Esophagus squamous epithelium (tissue), 4 donors: ENCODE measurements at regions not wholly inside any gene's neighbourhood (a gene's known extent, or its start where the extent isn't known, plus 50 kb on each side); places are given as distances from the start of the nearest gene placed in this dataset.

ENCODE experiments used
- POLR2A ChIP-seq, 4 donors: fragments of 450-650 bp; IDR thresholded peaks; one replicate each; pipeline ENCODE4 v1.6.1; 2017; ENCODE audit warnings: antibody characterized with exemption in 4 of 4, mild to moderate bottlenecking in 4 of 4, moderate library complexity in 3 of 4
- TF ChIP-seq, protein P1 (sequence below), 6 experiments: fragments of 450-650 bp in 4 of 6; fragments of 200-600 bp in 2 of 6; sonication (generic) in 2 of 6; IDR thresholded peaks; one replicate each; pipeline ENCODE4 v1.5.1; 2016 to 2019; ENCODE audit warnings: antibody characterized with exemption in 6 of 6, mild to moderate bottlenecking in 4 of 6, moderate library complexity in 4 of 6

DNA sequence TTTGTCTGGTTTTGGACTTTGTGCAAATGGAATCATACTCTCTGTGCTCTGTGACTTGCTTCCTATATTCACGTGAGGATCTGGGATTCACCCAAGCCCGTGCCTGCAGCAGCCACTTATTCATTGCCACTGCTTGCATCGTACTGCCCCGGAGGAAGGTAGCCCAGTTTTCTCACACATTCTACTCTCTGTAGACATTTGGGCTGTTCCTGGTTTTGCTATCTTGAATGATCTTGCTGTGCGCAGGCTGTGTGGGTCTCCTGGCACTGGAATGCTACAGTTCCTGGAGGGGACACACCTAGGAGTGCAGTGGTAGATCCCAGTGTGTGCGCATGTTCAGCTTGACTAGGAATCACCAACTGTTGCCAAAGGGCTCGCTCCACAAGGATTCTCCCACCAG is 99.2 kb upstream of the BOD1 start:
- TF ChIP-seq, protein P1, sequence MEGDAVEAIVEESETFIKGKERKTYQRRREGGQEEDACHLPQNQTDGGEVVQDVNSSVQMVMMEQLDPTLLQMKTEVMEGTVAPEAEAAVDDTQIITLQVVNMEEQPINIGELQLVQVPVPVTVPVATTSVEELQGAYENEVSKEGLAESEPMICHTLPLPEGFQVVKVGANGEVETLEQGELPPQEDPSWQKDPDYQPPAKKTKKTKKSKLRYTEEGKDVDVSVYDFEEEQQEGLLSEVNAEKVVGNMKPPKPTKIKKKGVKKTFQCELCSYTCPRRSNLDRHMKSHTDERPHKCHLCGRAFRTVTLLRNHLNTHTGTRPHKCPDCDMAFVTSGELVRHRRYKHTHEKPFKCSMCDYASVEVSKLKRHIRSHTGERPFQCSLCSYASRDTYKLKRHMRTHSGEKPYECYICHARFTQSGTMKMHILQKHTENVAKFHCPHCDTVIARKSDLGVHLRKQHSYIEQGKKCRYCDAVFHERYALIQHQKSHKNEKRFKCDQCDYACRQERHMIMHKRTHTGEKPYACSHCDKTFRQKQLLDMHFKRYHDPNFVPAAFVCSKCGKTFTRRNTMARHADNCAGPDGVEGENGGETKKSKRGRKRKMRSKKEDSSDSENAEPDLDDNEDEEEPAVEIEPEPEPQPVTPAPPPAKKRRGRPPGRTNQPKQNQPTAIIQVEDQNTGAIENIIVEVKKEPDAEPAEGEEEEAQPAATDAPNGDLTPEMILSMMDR (IDR thresholded peaks at IDR 0.05): no peak
- TF ChIP-seq POLR2A (IDR thresholded peaks at IDR 0.05): no peak
